Brain pericyte (primary cell): ENCODE measurements at regions not wholly inside any gene's neighbourhood (a gene's known extent, or its start where the extent isn't known, plus 50 kb on each side); places are given as distances from the start of the nearest gene placed in this dataset.
"Not testable (repeated sequence)": the region's sequence is repeated elsewhere in the genome, so short reads cannot be mapped to it uniquely, and the experiment has no call there.

Experiments used
- DNase-seq: peaks from one replicate; pipeline ENCODE4 v3.0.0-alpha.2; 2012; ENCODE audit warnings: low read depth, low spot score

- no peak for DNase-seq
Observed at GRCh38 chr5:44252545-44252944, 136.7 kb downstream of the FGF10 start.

- no peak for DNase-seq
Observed at GRCh38 chr5:44246986-44247385, 142.2 kb downstream of the FGF10 start.

- no peak for DNase-seq
Observed at GRCh38 chr5:44245935-44246334, 143.3 kb downstream of the FGF10 start.

GRCh38 chr5:44242791-44243190 is 146.4 kb downstream of the FGF10 start:
- no peak for DNase-seq

GRCh38 chr5:44236040-44236439 is 153.2 kb downstream of the FGF10 start:
- no peak for DNase-seq

- no peak for DNase-seq
Observed at GRCh38 chr5:44233691-44234090, 155.5 kb downstream of the FGF10 start.

GRCh38 chr5:44225231-44226160 is 163.7 kb downstream of the FGF10 start:
- DNase-seq = no peak

GRCh38 chr5:44199408-44199807 is 189.8 kb downstream of the FGF10 start:
- no peak for DNase-seq

- DNase-seq = no peak
Observed at GRCh38 chr5:44189255-44189654, 200.0 kb downstream of the FGF10 start.

GRCh38 chr5:44187973-44188372 is 201.2 kb downstream of the FGF10 start:
- DNase-seq = no peak

GRCh38 chr5:44183753-44184152 is 205.5 kb downstream of the FGF10 start:
- no peak for DNase-seq

GRCh38 chr5:44183312-44183711 is 205.9 kb downstream of the FGF10 start:
- DNase-seq = no peak

GRCh38 chr5:44178414-44178813 is 210.8 kb downstream of the FGF10 start:
- DNase-seq = no peak

GRCh38 chr5:44167540-44167939 is 221.7 kb downstream of the FGF10 start:
- no peak for DNase-seq

- no peak for DNase-seq
Observed at GRCh38 chr5:44160369-44160768, 228.9 kb downstream of the FGF10 start.

- DNase-seq = no peak
Observed at GRCh38 chr5:44150075-44150723, 239.0 kb downstream of the FGF10 start.

- not testable (repeated sequence) for DNase-seq
Observed at GRCh38 chr5:44117947-44118346, 271.3 kb downstream of the FGF10 start.

GRCh38 chr5:44108232-44108631 is 281.0 kb downstream of the FGF10 start:
- DNase-seq = not testable (repeated sequence)

- DNase-seq = no peak
Observed at GRCh38 chr5:44099643-44100042, 289.6 kb downstream of the FGF10 start.

- no peak for DNase-seq
Observed at GRCh38 chr5:44089424-44090144, 299.6 kb downstream of the FGF10 start.

- no peak for DNase-seq
Observed at GRCh38 chr5:44085083-44085482, 304.1 kb downstream of the FGF10 start.

GRCh38 chr5:44074547-44074946 is 314.7 kb downstream of the FGF10 start:
- not testable (repeated sequence) for DNase-seq
